ENCODE measurements at regions not wholly inside any gene's neighbourhood (a gene's known extent, or its start where the extent isn't known, plus 50 kb on each side); places are given as distances from the start of the nearest gene placed in this dataset.

DNA sequence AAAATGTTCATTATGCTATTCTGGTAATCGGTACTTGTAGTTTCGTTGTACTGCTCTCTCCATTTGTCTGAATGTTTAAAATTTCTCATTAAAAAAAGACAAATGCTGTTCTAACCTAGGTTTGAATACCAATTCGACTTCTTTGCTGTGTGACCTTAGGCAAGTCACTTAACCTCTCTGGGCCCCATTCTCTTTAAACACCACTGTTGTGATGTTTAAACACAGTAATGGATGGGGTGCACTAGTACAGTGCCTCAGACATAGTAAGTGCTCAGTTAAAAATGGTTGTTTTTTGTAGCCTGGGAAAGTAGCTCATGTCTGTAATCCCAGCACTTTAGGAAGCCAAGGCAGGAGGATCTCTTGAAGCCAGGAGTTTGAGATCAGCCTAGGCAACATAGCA is 138.5 kb downstream of the MRPL14 start:
- Histone ChIP-seq H3K27ac (ENCODE audit: low read depth in 1 of 2, low read length in 1 of 2) (no peak overlapping the region), H3K9ac (ENCODE audit: insufficient read depth in 1 of 2, low read length in 2 of 2) (no peak overlapping the region), H3K4me3 (no peak overlapping the region), H3K27me3 (ENCODE audit: control insufficient read depth in 3 of 3, insufficient read depth in 3 of 3, low read length in 2 of 3) (no peaks in the 10 kb centered on the region), H3K9me3 (ENCODE audit: control insufficient read depth in 4 of 4, insufficient read depth in 3 of 4, low read length in 3 of 4) (no peaks in the 10 kb centered on the region), H3K4me1 (ENCODE audit: control insufficient read depth in 5 of 5, insufficient read depth in 5 of 5, low read length in 5 of 5) (peaks cover 0 to 42% (median 16%) of the 10 kb centered on the region in 5 donors), H3K36me3 (ENCODE audit: control insufficient read depth in 4 of 4, insufficient read depth in 4 of 4, low read length in 4 of 4) (no peaks in the 10 kb centered on the region)
- TF ChIP-seq, protein P1, sequence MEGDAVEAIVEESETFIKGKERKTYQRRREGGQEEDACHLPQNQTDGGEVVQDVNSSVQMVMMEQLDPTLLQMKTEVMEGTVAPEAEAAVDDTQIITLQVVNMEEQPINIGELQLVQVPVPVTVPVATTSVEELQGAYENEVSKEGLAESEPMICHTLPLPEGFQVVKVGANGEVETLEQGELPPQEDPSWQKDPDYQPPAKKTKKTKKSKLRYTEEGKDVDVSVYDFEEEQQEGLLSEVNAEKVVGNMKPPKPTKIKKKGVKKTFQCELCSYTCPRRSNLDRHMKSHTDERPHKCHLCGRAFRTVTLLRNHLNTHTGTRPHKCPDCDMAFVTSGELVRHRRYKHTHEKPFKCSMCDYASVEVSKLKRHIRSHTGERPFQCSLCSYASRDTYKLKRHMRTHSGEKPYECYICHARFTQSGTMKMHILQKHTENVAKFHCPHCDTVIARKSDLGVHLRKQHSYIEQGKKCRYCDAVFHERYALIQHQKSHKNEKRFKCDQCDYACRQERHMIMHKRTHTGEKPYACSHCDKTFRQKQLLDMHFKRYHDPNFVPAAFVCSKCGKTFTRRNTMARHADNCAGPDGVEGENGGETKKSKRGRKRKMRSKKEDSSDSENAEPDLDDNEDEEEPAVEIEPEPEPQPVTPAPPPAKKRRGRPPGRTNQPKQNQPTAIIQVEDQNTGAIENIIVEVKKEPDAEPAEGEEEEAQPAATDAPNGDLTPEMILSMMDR (IDR thresholded peaks at IDR 0.05; ENCODE audit: control extremely low read depth, extremely low read depth) = no peak
- DNase-seq (no peak), ATAC-seq (ENCODE audit: insufficient read depth, low FRiP score) (no peak)
- WGBS, 2 donors = 90 to 95% methylated on average over 3 of the region's 3 CpGs

DNA sequence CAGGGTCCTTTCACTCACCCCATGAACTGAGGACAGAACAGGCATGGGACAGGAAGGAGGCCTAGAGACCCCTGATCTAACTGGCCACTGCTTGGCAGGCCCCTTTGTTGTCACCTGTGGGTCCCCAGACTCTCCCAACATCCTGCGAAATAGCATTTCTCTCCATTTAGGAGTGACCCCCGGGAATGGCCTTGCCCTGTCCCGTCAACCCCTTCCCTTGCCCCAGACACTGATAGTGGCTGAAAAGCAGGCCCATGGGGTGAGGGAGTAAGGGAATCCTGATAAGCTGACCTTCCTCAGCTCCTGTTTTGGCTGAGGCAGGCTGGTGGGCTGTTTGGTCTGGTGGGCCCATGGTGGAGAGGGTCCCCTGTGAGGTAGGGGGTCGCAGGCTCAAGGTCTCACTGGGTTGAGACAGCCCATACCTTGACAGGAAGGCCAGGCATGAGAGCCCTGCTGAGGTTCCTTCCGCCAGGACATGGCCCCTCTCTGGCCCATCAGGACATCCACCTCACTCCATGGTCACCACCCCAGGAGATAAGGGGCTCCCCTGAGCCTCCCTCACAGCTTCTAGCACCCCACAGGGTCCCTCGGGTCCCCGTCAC is 139.3 kb downstream of the MRPL14 start:
- no peak for DNase-seq
- H3K4me1 ChIP-seq (ENCODE audit: control insufficient read depth in 5 of 5, insufficient read depth in 5 of 5, low read length in 5 of 5) = peaks cover 0 to 43% (median 16%) of the 10 kb centered on the region in 5 donors
- TF ChIP-seq, protein P1 (IDR thresholded peaks at IDR 0.05; ENCODE audit: control extremely low read depth, extremely low read depth) = no peak
- H3K36me3 ChIP-seq (ENCODE audit: control insufficient read depth in 4 of 4, insufficient read depth in 4 of 4, low read length in 4 of 4) = no peaks in the 10 kb centered on the region
- H3K27me3 ChIP-seq (ENCODE audit: control insufficient read depth in 3 of 3, insufficient read depth in 3 of 3, low read length in 2 of 3) = no peaks in the 10 kb centered on the region
- H3K9me3 ChIP-seq (ENCODE audit: control insufficient read depth in 4 of 4, insufficient read depth in 3 of 4, low read length in 3 of 4) = no peaks in the 10 kb centered on the region
- H3K4me3 ChIP-seq = no peak overlapping the region
- WGBS, 2 donors = 92 to 96% methylated on average over 7 of the region's 7 CpGs
- H3K9ac ChIP-seq (ENCODE audit: insufficient read depth in 1 of 2, low read length in 2 of 2) = no peak overlapping the region
- no peak overlapping the region for H3K27ac ChIP-seq (ENCODE audit: low read depth in 1 of 2, low read length in 1 of 2)
- ATAC-seq (ENCODE audit: insufficient read depth, low FRiP score) = no peak

DNA sequence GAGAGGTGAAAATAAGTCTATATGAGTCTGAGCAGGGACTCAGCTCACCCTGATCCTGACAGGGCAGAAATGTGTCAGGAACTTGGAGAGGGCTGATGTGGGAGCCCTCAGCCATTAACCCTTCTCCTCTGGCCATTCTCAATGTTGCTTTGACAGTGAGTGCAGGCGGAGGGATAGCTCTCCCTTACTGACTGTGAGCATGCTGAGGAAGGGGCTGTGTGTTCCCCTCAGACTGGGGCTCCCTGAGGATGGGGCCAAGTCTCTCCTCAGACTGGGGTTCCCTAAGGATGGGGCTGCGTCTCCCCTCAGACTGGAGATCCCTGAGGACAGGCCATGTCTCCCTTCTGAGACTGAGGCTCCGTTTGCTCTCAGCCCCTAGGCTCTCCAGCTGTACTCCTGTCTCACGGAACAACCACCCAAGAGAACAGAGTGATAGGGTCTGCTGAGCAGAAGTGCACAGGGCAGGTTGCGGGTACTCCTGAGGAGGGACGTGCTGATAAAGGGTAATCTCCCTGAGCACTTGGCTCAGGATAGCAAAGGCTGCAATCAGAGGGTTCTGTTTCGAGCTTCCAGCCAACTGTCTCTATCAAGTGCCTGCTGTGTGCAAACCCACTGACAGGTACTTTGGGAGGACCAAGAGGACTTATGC is 141.0 kb downstream of the MRPL14 start:
- peaks cover 0 to 37% (median 16%) of the 10 kb centered on the region in 5 donors for H3K4me1 ChIP-seq (ENCODE audit: control insufficient read depth in 5 of 5, insufficient read depth in 5 of 5, low read length in 5 of 5)
- no peaks in the 10 kb centered on the region for H3K9me3 ChIP-seq (ENCODE audit: control insufficient read depth in 4 of 4, insufficient read depth in 3 of 4, low read length in 3 of 4)
- TF ChIP-seq, protein P1 (IDR thresholded peaks at IDR 0.05; ENCODE audit: control extremely low read depth, extremely low read depth) = no peak
- no peaks in the 10 kb centered on the region for H3K27me3 ChIP-seq (ENCODE audit: control insufficient read depth in 3 of 3, insufficient read depth in 3 of 3, low read length in 2 of 3)
- no peaks in the 10 kb centered on the region for H3K36me3 ChIP-seq (ENCODE audit: control insufficient read depth in 4 of 4, insufficient read depth in 4 of 4, low read length in 4 of 4)
- no peak for DNase-seq
- H3K9ac ChIP-seq (ENCODE audit: insufficient read depth in 1 of 2, low read length in 2 of 2) = no peak overlapping the region
- 89 to 96% methylated on average over 7 of the region's 7 CpGs for WGBS, 2 donors
- H3K27ac ChIP-seq (ENCODE audit: low read depth in 1 of 2, low read length in 1 of 2) = no peak overlapping the region
- ATAC-seq (ENCODE audit: insufficient read depth, low FRiP score) = no peak
- no peak overlapping the region for H3K4me3 ChIP-seq

Measured in lung (tissue), 11 donors.